K562 (cell line): ENCODE measurements at regions not wholly inside any gene's neighbourhood (a gene's known extent, or its start where the extent isn't known, plus 50 kb on each side); places are given as distances from the start of the nearest gene placed in this dataset.

Experiments
- ATAC-seq: fragments of 200-7000 bp; cut with Tn5 transposase; 3 replicates; pipeline ENCODE4 v1.9.1; 2020; ENCODE audit warnings: moderate library complexity
- BruUV-seq: library from RNA; stranded (reverse); fragments of 400-500 nt; replicated peaks from 2 replicates; lab custom pipeline; 2021; lab: Mats Ljungman, UMichigan
- CTCF ChIA-PET: fragments of 300-600 bp; formaldehyde crosslinking; extraction: SDS; loops from one replicate; lab custom pipeline; 2021; ENCODE audit warnings: low intra/inter-chr PET ratio; lab: Yijun Ruan, JAX
- POLR2A ChIA-PET: fragments of 300-600, 350-650 bp; sonication (Branson Sonifier 250); formaldehyde crosslinking; extraction: SDS; loops from one replicate; lab custom pipeline; 2021; ENCODE audit warnings: antibody characterized with exemption, inconsistent platforms; lab: Yijun Ruan, JAX
- DNase-seq, 4 experiments: peaks; one replicate each; pipeline versions ENCODE4 v3.0.0 to v3.0.0-alpha.2; 2011 to 2018; ENCODE audit warnings: low spot score in 3 of 4, mixed read lengths in 3 of 4; ENCODE audit errors: extremely low read depth in 1 of 4
- FAIRE-seq: peaks from 2 replicates; lab custom pipeline; 2011; peaks lifted over from hg19 to GRCh38; lab: Jason Lieb, UNC
- H2AFZ ChIP-seq: 2 replicates; pipeline ENCODE4 v1.6.0; 2011; ENCODE audit warnings: low read depth, low read length, control low read depth, inconsistent platforms
- H3K27ac ChIP-seq: fragments of 200-600 bp; 3 replicates; pipeline ENCODE4 v1.8.0; 2011; ENCODE audit warnings: low read depth, mild to moderate bottlenecking, control low read depth, inconsistent platforms, low read length, moderate library complexity, mixed read lengths; ENCODE audit errors: extremely low read depth
- H3K27me3 ChIP-seq, 2 experiments: fragments of 300-600 bp in 1 of 2; 2 replicates in 1 of 2; 3 replicates in 1 of 2; pipeline versions ENCODE4 v1.6.0 to v1.8.0; 2011; ENCODE audit warnings: inconsistent platforms in 2 of 2, low read length in 2 of 2, mild to moderate bottlenecking in 1 of 2, mixed read lengths in 1 of 2, moderate library complexity in 1 of 2; ENCODE audit not compliant: control insufficient read depth in 2 of 2, insufficient read depth in 2 of 2
- H3K36me3 ChIP-seq: fragments of 300-600 bp; 3 replicates; pipeline ENCODE4 v1.8.0; 2011; ENCODE audit warnings: mild to moderate bottlenecking, low read length, inconsistent platforms; ENCODE audit not compliant: control insufficient read depth, insufficient read depth
- H3K4me1 ChIP-seq, 2 experiments: fragments of 200-600 bp in 1 of 2; replicated peaks in 1 of 2; 2 replicates in 1 of 2; 3 replicates in 1 of 2; pipeline versions ENCODE4 v1.5.1 to v1.8.0; 2011; ENCODE audit warnings: inconsistent platforms in 2 of 2, low read length in 2 of 2, mild to moderate bottlenecking in 1 of 2, mixed read lengths in 1 of 2, moderate library complexity in 1 of 2; ENCODE audit not compliant: control insufficient read depth in 2 of 2, insufficient read depth in 2 of 2
- H3K4me2 ChIP-seq: 2 replicates; pipeline ENCODE4 v1.6.1; 2011; ENCODE audit warnings: low read length, control low read depth, inconsistent platforms, mixed read lengths; ENCODE audit not compliant: insufficient read depth
- H3K4me3 ChIP-seq: fragments of 200-600 bp; sonication (generic), shearing (Covaris generic); 2 replicates; pipeline ENCODE4 v1.5.1; 2016; ENCODE audit warnings: control low read depth, inconsistent platforms
- H3K79me2 ChIP-seq: fragments of 200-600 bp; 3 replicates; pipeline ENCODE4 v1.8.0; 2011; ENCODE audit warnings: low read length, inconsistent platforms; ENCODE audit not compliant: control insufficient read depth, insufficient read depth
- H3K9ac ChIP-seq, 2 experiments: 2 replicates each; pipeline versions ENCODE4 v1.6.0 to v1.6.1; 2011; ENCODE audit warnings: low read depth in 2 of 2, low read length in 2 of 2, control low read depth in 1 of 2, inconsistent platforms in 1 of 2, mild to moderate bottlenecking in 1 of 2, mixed read lengths in 1 of 2; ENCODE audit not compliant: insufficient read depth in 1 of 2
- H3K9me1 ChIP-seq: one replicate; pipeline ENCODE4 v1.6.0; 2011; ENCODE audit warnings: inconsistent platforms, mild to moderate bottlenecking, low read length, moderate library complexity; ENCODE audit not compliant: control insufficient read depth, insufficient read depth
- H3K9me3 ChIP-seq: replicated peaks from 2 replicates; pipeline ENCODE4 v1.5.1; 2011; ENCODE audit warnings: low read depth, low read length, inconsistent platforms; ENCODE audit not compliant: control insufficient read depth, insufficient read depth
- H4K20me1 ChIP-seq: replicated peaks from 2 replicates; pipeline ENCODE4 v1.6.1; 2011; ENCODE audit warnings: low read length, inconsistent platforms, mixed read lengths; ENCODE audit not compliant: control insufficient read depth, insufficient read depth
- ARNT ChIP-seq, 2 experiments: fragments of 450-650 bp; IDR thresholded peaks; 2 replicates each; pipeline ENCODE4 v1.6.1; 2016; ENCODE audit warnings: mild to moderate bottlenecking in 1 of 2
- CBX2 ChIP-seq: fragments of 200-600 bp; sonication (generic); IDR thresholded peaks from one replicate; pipeline ENCODE4 v1.6.1; 2012; ENCODE audit warnings: mild to moderate bottlenecking, low read length, inconsistent platforms; ENCODE audit not compliant: insufficient read depth, poor library complexity, severe bottlenecking
- CHAMP1 ChIP-seq: fragments of 450-650 bp; IDR thresholded peaks from 2 replicates; pipeline ENCODE4 v1.6.1; 2016; ENCODE audit warnings: mild to moderate bottlenecking
- HCFC1 ChIP-seq: IDR thresholded peaks from 2 replicates; pipeline ENCODE4 v1.6.1; 2012; ENCODE audit warnings: low read depth, low read length, improper control_type of control experiment
- KLF1 ChIP-seq: fragments of 450-650 bp; IDR thresholded peaks from 2 replicates; pipeline ENCODE4 v1.6.1; 2016; ENCODE audit warnings: missing genetic modification characterization, missing compliant biosample characterization
- NCOA2 ChIP-seq, 2 experiments: fragments of 450-650 bp; IDR thresholded peaks; 2 replicates each; pipeline ENCODE4 v1.6.1; 2018; ENCODE audit warnings: mild to moderate bottlenecking in 2 of 2, moderate library complexity in 1 of 2; ENCODE audit not compliant: partially characterized antibody in 2 of 2
- NRF1 ChIP-seq, 2 experiments: fragments of 450-650 bp; IDR thresholded peaks in 1 of 2; conservative IDR thresholded peaks in 1 of 2; 2 replicates each; pipeline ENCODE4 v1.6.1; 2014; ENCODE audit warnings: mild to moderate bottlenecking in 2 of 2
- POLR2A ChIP-seq: fragments of 450-650 bp; conservative IDR thresholded peaks from 2 replicates; pipeline ENCODE4 v1.6.1; 2016
- SETDB1 ChIP-seq: IDR thresholded peaks from one replicate; pipeline ENCODE4 v1.6.1; 2012; ENCODE audit warnings: low read length, control low read depth, inconsistent platforms
- SMARCC2 ChIP-seq: fragments of 450-650 bp; IDR thresholded peaks from 2 replicates; pipeline ENCODE4 v1.6.1; 2017; ENCODE audit warnings: antibody characterized with exemption, moderate library complexity, mild to moderate bottlenecking, low read depth
- ZBED1 ChIP-seq: IDR thresholded peaks from 2 replicates; pipeline ENCODE4 v1.6.1; 2014
- ZNF12 ChIP-seq: sonication (generic); formaldehyde crosslinking; IDR thresholded peaks from 2 replicates; pipeline ENCODE4 v1.4.0; 2020; ENCODE audit warnings: mild to moderate bottlenecking, missing genetic modification reagents
- ZNF274 ChIP-seq: IDR thresholded peaks from 2 replicates; pipeline ENCODE4 v1.6.1; 2011; ENCODE audit warnings: low read depth, mild to moderate bottlenecking, low read length, moderate library complexity, borderline replicate concordance
- ZNF277 ChIP-seq: fragments of 250-450 bp; sonication (Bioruptor Pico); IDR thresholded peaks from 2 replicates; pipeline ENCODE4 v1.8.0; 2022; ENCODE audit warnings: inconsistent platforms, mild to moderate bottlenecking, moderate library complexity, borderline replicate concordance
- ZNF717 ChIP-seq: fragments of 250-450 bp; sonication (Bioruptor Pico); IDR thresholded peaks from 2 replicates; pipeline ENCODE4 v1.5.0; 2021
- WGBS: fragments of 100-300 bp; shearing (Covaris generic); methylation state at CpG from one replicate; pipeline ENCODE4 v1.1.6; 2016; ENCODE audit warnings: low coverage, mixed read lengths; ENCODE audit not compliant: insufficient coverage; ENCODE audit errors: missing lambda C conversion rate; 5-methylcytosine and 5-hydroxymethylcytosine counted together
- in situ Hi-C: fragments of 300-500 bp; cut with MboI; formaldehyde crosslinking; loops from 4 replicates; pipeline ENCODE4 v1.15.0; 2018; ENCODE audit warnings: inconsistent platforms, mixed read lengths
- intact Hi-C: fragments of 100-400 bp; cut with micrococcal nuclease; formaldehyde crosslinking; loops from 2 replicates; pipeline ENCODE4 v1.14.2; 2022

GRCh38 chr7:46006723-46007122, 85.7 kb upstream of the IGFBP3 start:
- no peaks in the 10 kb centered on the region for H3K9me1 ChIP-seq
- ChIA-PET POLR2A (no interaction called here), CTCF (no interaction called here)
- 0% methylated on average over 1 of the region's 1 CpG for WGBS
- no peaks in the 10 kb centered on the region for H3K36me3 ChIP-seq
- intact Hi-C loops: no loop called here
- TF ChIP-seq KLF1 (tag): no peak
- TF ChIP-seq ARNT (IDR thresholded peaks at IDR 0.05): no peak
- 0 out of 2 replicates have a peak, but pooled peaks have one; percentile 61 for TF ChIP-seq ZNF12
- H2AFZ ChIP-seq: no peak overlapping the region
- no peaks in the 10 kb centered on the region for H3K79me2 ChIP-seq
- DNase-seq: no peak
- in situ Hi-C loops: no loop called here
- no peaks in the 10 kb centered on the region for H4K20me1 ChIP-seq
- no TSS peak for BruUV-seq
- H3K9ac ChIP-seq: no peak overlapping the region
- no peaks in the 10 kb centered on the region for H3K27me3 ChIP-seq
- ATAC-seq: no peak
- FAIRE-seq: no peak
- no peak overlapping the region for H3K4me3 ChIP-seq
- no peak overlapping the region for H3K4me2 ChIP-seq
- no peak overlapping the region for H3K27ac ChIP-seq
- H3K9me3 ChIP-seq: no peaks in the 10 kb centered on the region
- no peaks in the 10 kb centered on the region for H3K4me1 ChIP-seq

- POLR2A ChIA-PET: no interaction called here
- 0% methylated on average over 4 of the region's 4 CpGs for WGBS
- in situ Hi-C loops: no loop called here
Measured at GRCh38 chr7:46006212-46006611, 85.1 kb upstream of the IGFBP3 start.

More at GRCh38 chr7:46006212-46006611, 85.1 kb upstream of the IGFBP3 start:
- CTCF ChIA-PET: no interaction called here
- no peak overlapping the region for H3K4me2 ChIP-seq
- H2AFZ ChIP-seq: no peak overlapping the region
- H3K9ac ChIP-seq: no peak overlapping the region
- H3K27ac ChIP-seq: no peak overlapping the region
- H4K20me1 ChIP-seq: no peaks in the 10 kb centered on the region
- DNase-seq (no peak), FAIRE-seq (no peak), ATAC-seq (no peak)
- no peaks in the 10 kb centered on the region for H3K4me1 ChIP-seq
- H3K4me3 ChIP-seq: no peak overlapping the region
- TF ChIP-seq ZNF277 (CRISPR knock-in tag) (no peak), CBX2 (no peak), NCOA2 (IDR thresholded peaks at IDR 0.05; ENCODE audit: partially characterized antibody in 2 of 2) (no peak), SETDB1 (no peak), ZNF274 (no peak), CHAMP1 (no peak), HCFC1 (no peak), SMARCC2 (no peak), ZNF717 (CRISPR knock-in tag) (no peak), ZBED1 (no peak), NRF1 (conservative IDR thresholded peaks at IDR 0.05 in 1 of 2, IDR thresholded peaks at IDR 0.05 in 1 of 2) (no peak), POLR2A (no peak)
- H3K9me1 ChIP-seq: no peaks in the 10 kb centered on the region
- H3K27me3 ChIP-seq: no peaks in the 10 kb centered on the region
- BruUV-seq: no TSS peak
- intact Hi-C loops: no loop called here
- H3K79me2 ChIP-seq: no peaks in the 10 kb centered on the region
- H3K36me3 ChIP-seq: no peaks in the 10 kb centered on the region
- H3K9me3 ChIP-seq: no peaks in the 10 kb centered on the region
